C4-2B (cell line): ENCODE measurements at regions not wholly inside any gene's neighbourhood (a gene's known extent, or its start where the extent isn't known, plus 50 kb on each side); places are given as distances from the start of the nearest gene placed in this dataset.

ENCODE experiments used
- CTCF ChIP-seq: fragments of 450-650 bp; conservative IDR thresholded peaks from 2 replicates; pipeline ENCODE4 v1.5.1; 2017; ENCODE audit warnings: mild to moderate bottlenecking
- ZFX ChIP-seq: fragments of 450-650 bp; IDR thresholded peaks from 2 replicates; pipeline ENCODE4 v1.6.1; 2017

- peak; percentile 77 for TF ChIP-seq CTCF
- no peak for TF ChIP-seq ZFX
Measured at GRCh38 chr6:51541847-51542246, 545.6 kb downstream of the PKHD1 start.
